Naive thymus-derived CD4-positive, alpha-beta T cell (primary cell): ENCODE measurements at regions not wholly inside any gene's neighbourhood (a gene's known extent, or its start where the extent isn't known, plus 50 kb on each side); places are given as distances from the start of the nearest gene placed in this dataset.

Experiments
- ATAC-seq: fragments of 150-1000 bp; cut with Tn5 transposase; 2 replicates; pipeline ENCODE4 v1.10.0; 2021; ENCODE audit warnings: mild to moderate bottlenecking, moderate library complexity
- CTCF ChIA-PET: fragments of 350-600 bp; sonication (Branson Sonifier 250); formaldehyde crosslinking; loops from one replicate; lab custom pipeline; 2021; ENCODE audit warnings: antibody characterized with exemption; lab: Charles Lee
- POLR2A ChIA-PET: fragments of 350-600 bp; sonication (Branson Sonifier 250); formaldehyde crosslinking; loops from one replicate; lab custom pipeline; 2021; ENCODE audit warnings: antibody characterized with exemption, inconsistent platforms; lab: Charles Lee
- DNase-seq, 9 donors: peaks; one replicate each; pipeline versions ENCODE4 v3.0.0 to v3.0.0-alpha.2; 2020 to 2022; ENCODE audit warnings: mixed read lengths in 1 of 9
- H3K27ac ChIP-seq: one replicate; pipeline ENCODE4 v1.7.0; 2013; ENCODE audit warnings: mild to moderate bottlenecking, low read depth, low read length, moderate library complexity
- H3K27me3 ChIP-seq, 2 donors: one replicate each; pipeline ENCODE4 v1.7.0; 2013; ENCODE audit warnings: low read length in 2 of 2, mild to moderate bottlenecking in 2 of 2, moderate library complexity in 2 of 2; ENCODE audit not compliant: control insufficient read depth in 2 of 2, insufficient read depth in 2 of 2
- H3K36me3 ChIP-seq, 3 experiments: 1 replicate in 2 of 3; 2 replicates in 1 of 3; pipeline ENCODE4 v1.7.0; 2013; ENCODE audit warnings: low read length in 3 of 3, mild to moderate bottlenecking in 3 of 3, moderate library complexity in 1 of 3; ENCODE audit not compliant: insufficient read depth in 3 of 3, control insufficient read depth in 2 of 3
- H3K4me1 ChIP-seq, 2 donors: one replicate each; pipeline ENCODE4 v1.7.0; 2013; ENCODE audit warnings: low read length in 2 of 2, mild to moderate bottlenecking in 2 of 2, moderate library complexity in 1 of 2; ENCODE audit not compliant: control insufficient read depth in 2 of 2, insufficient read depth in 2 of 2
- H3K4me3 ChIP-seq: 2 replicates; pipeline ENCODE4 v1.7.0; 2013; ENCODE audit warnings: mild to moderate bottlenecking, low read length
- H3K9me3 ChIP-seq, 3 experiments: 1 replicate in 2 of 3; 2 replicates in 1 of 3; pipeline ENCODE4 v1.7.0; 2013; ENCODE audit warnings: low read length in 3 of 3; ENCODE audit not compliant: control insufficient read depth in 2 of 3
- H3K27ac Mint-ChIP-seq, 9 donors: one replicate each; pipeline ENCODE4 v1.8.0; 2020 to 2022; ENCODE audit warnings: mixed read lengths in 9 of 9, mild to moderate bottlenecking in 8 of 9, moderate library complexity in 5 of 9, inconsistent platforms in 2 of 9
- H3K27me3 Mint-ChIP-seq, 5 donors: one replicate each; pipeline ENCODE4 v1.8.0; 2021 to 2022; ENCODE audit warnings: mixed read lengths in 5 of 5, mild to moderate bottlenecking in 1 of 5
- H3K36me3 Mint-ChIP-seq, 5 donors: one replicate each; pipeline ENCODE4 v1.8.0; 2020 to 2022; ENCODE audit warnings: mixed read lengths in 5 of 5, mild to moderate bottlenecking in 3 of 5, inconsistent platforms in 1 of 5
- H3K4me1 Mint-ChIP-seq, 7 donors: one replicate each; pipeline ENCODE4 v1.8.0; 2020 to 2022; ENCODE audit warnings: mixed read lengths in 7 of 7, mild to moderate bottlenecking in 3 of 7, inconsistent platforms in 1 of 7
- H3K4me3 Mint-ChIP-seq, 10 donors: one replicate each; pipeline ENCODE4 v1.8.0; 2020 to 2022; ENCODE audit warnings: mild to moderate bottlenecking in 10 of 10, mixed read lengths in 10 of 10, moderate library complexity in 6 of 10, inconsistent platforms in 2 of 10
- H3K9me3 Mint-ChIP-seq, 11 donors: one replicate each; pipeline ENCODE4 v1.8.0; 2020 to 2022; ENCODE audit warnings: mixed read lengths in 11 of 11, mild to moderate bottlenecking in 4 of 11, inconsistent platforms in 1 of 11, moderate library complexity in 1 of 11
- intact Hi-C, 2 donors: fragments of 100-400 bp; cut with micrococcal nuclease; formaldehyde crosslinking; loops; one replicate each; pipeline ENCODE4 v1.15.1; 2023

- CTCF ChIA-PET = no interaction called here
- no peak for DNase-seq
- Mint-ChIP-seq H3K9me3 (no peaks in the 10 kb centered on the region), H3K27ac (no peak overlapping the region), H3K4me1 (peaks cover 0 to 4% (median 0%) of the 10 kb centered on the region in 7 donors), H3K36me3 (peaks cover 0 to 7% (median 0%) of the 10 kb centered on the region in 5 donors), H3K4me3 (no peak overlapping the region), H3K27me3 (peaks cover 0 to 4% (median 0%) of the 10 kb centered on the region in 5 donors)
- no peak overlapping the region for H3K27ac ChIP-seq
- H3K4me3 ChIP-seq = no peak overlapping the region
- H3K27me3 ChIP-seq = no peaks in the 10 kb centered on the region
- intact Hi-C loops = no loop called here
- no peaks in the 10 kb centered on the region for H3K9me3 ChIP-seq
- H3K4me1 ChIP-seq = no peaks in the 10 kb centered on the region
- POLR2A ChIA-PET = no interaction called here
- no peaks in the 10 kb centered on the region for H3K36me3 ChIP-seq
- ATAC-seq = no peak
Observed at GRCh38 chr12:28104316-28104715, 85.9 kb upstream of the CCDC91 start.

- no peak for DNase-seq
- Mint-ChIP-seq H3K9me3 (no peaks in the 10 kb centered on the region), H3K27ac (no peak overlapping the region), H3K27me3 (no peaks in the 10 kb centered on the region), H3K4me3 (no peak overlapping the region), H3K4me1 (peaks cover 0 to 4% (median 0%) of the 10 kb centered on the region in 7 donors), H3K36me3 (peaks cover 0 to 7% (median 0%) of the 10 kb centered on the region in 5 donors)
- no peak for ATAC-seq
- H3K27me3 ChIP-seq = no peaks in the 10 kb centered on the region
- H3K4me3 ChIP-seq = no peak overlapping the region
- no peaks in the 10 kb centered on the region for H3K9me3 ChIP-seq
- H3K4me1 ChIP-seq = no peaks in the 10 kb centered on the region
- H3K27ac ChIP-seq = no peak overlapping the region
- no peaks in the 10 kb centered on the region for H3K36me3 ChIP-seq
- ChIA-PET CTCF (no interaction called here), POLR2A (no interaction called here)
- intact Hi-C loops = no loop called here
Observed at GRCh38 chr12:28104903-28105864, 85.1 kb upstream of the CCDC91 start.

GRCh38 chr12:28107679-28108078 lies 82.6 kb upstream of the CCDC91 start:
- H3K27ac ChIP-seq = no peak overlapping the region
- no peak overlapping the region for H3K4me3 ChIP-seq
- no peak for DNase-seq
- Mint-ChIP-seq H3K4me3 (no peak overlapping the region), H3K27me3 (peaks cover 0 to 2% (median 0%) of the 10 kb centered on the region in 5 donors), H3K27ac (no peak overlapping the region), H3K4me1 (peaks cover 0 to 4% (median 0%) of the 10 kb centered on the region in 7 donors), H3K9me3 (peaks cover 0 to 3% (median 0%) of the 10 kb centered on the region in 11 donors), H3K36me3 (peaks cover 0 to 4% (median 0%) of the 10 kb centered on the region in 5 donors)
- no peaks in the 10 kb centered on the region for H3K27me3 ChIP-seq
- intact Hi-C loops = no loop called here
- no peaks in the 10 kb centered on the region for H3K36me3 ChIP-seq
- ATAC-seq = no peak
- POLR2A ChIA-PET = no interaction called here
- CTCF ChIA-PET = no interaction called here
- no peaks in the 10 kb centered on the region for H3K9me3 ChIP-seq
- no peaks in the 10 kb centered on the region for H3K4me1 ChIP-seq

DNA sequence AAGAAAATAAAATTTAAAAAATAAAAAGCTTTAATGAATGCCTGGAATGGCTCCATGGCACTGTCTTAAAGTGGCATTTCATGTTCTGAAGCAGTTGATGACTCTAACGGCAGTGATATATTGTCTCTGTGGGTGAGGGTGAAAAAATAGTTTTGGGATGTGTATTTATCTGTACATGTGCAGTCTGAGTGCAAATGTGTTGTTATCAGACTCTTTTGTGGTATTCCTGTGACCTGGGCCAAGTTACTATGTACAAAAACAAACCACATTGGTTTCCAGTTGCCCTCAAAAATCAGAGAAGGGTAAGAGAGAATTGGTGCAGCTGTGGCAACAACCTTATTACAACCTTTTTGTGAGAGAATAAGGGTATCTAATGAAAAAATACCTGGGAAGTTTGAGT lies 81.7 kb upstream of the CCDC91 start:
- POLR2A ChIA-PET = no interaction called here
- peaks cover 0 to 3% (median 0%) of the 10 kb centered on the region in 11 donors for H3K9me3 Mint-ChIP-seq
- Histone ChIP-seq H3K9me3 (no peaks in the 10 kb centered on the region), H3K4me1 (no peaks in the 10 kb centered on the region), H3K36me3 (no peaks in the 10 kb centered on the region), H3K4me3 (no peak overlapping the region), H3K27ac (no peak overlapping the region), H3K27me3 (no peaks in the 10 kb centered on the region)
- no peak overlapping the region for H3K27ac Mint-ChIP-seq
- peaks cover 0 to 2% (median 0%) of the 10 kb centered on the region in 5 donors for H3K27me3 Mint-ChIP-seq
- no peak overlapping the region for H3K4me3 Mint-ChIP-seq
- peaks cover 0 to 4% (median 0%) of the 10 kb centered on the region in 5 donors for H3K36me3 Mint-ChIP-seq
- peaks cover 0 to 4% (median 0%) of the 10 kb centered on the region in 7 donors for H3K4me1 Mint-ChIP-seq
- no peak for DNase-seq
- intact Hi-C loops = no loop called here
- peak; percentile 16 for ATAC-seq
- CTCF ChIA-PET = no interaction called here

GRCh38 chr12:28110329-28110728 lies 79.9 kb upstream of the CCDC91 start:
- Mint-ChIP-seq H3K27me3 (peaks cover 0 to 2% (median 0%) of the 10 kb centered on the region in 5 donors), H3K36me3 (peaks cover 0 to 4% (median 0%) of the 10 kb centered on the region in 5 donors), H3K4me1 (peaks cover 0 to 4% (median 0%) of the 10 kb centered on the region in 7 donors), H3K27ac (no peak overlapping the region), H3K9me3 (peaks cover 0 to 3% (median 0%) of the 10 kb centered on the region in 11 donors), H3K4me3 (no peak overlapping the region)
- H3K9me3 ChIP-seq = no peaks in the 10 kb centered on the region
- H3K36me3 ChIP-seq = no peaks in the 10 kb centered on the region
- DNase-seq (no peak), ATAC-seq (no peak)
- ChIA-PET CTCF (interaction anchor here (0.6 kb wide), 1 partner anchor 1207 kb away, joined by 3 read pairs; no protein-coding TSS in a partner anchor), POLR2A (no interaction called here)
- intact Hi-C loops = no loop called here
- H3K27me3 ChIP-seq = no peaks in the 10 kb centered on the region
- H3K27ac ChIP-seq = no peak overlapping the region
- no peaks in the 10 kb centered on the region for H3K4me1 ChIP-seq
- H3K4me3 ChIP-seq = no peak overlapping the region

DNA sequence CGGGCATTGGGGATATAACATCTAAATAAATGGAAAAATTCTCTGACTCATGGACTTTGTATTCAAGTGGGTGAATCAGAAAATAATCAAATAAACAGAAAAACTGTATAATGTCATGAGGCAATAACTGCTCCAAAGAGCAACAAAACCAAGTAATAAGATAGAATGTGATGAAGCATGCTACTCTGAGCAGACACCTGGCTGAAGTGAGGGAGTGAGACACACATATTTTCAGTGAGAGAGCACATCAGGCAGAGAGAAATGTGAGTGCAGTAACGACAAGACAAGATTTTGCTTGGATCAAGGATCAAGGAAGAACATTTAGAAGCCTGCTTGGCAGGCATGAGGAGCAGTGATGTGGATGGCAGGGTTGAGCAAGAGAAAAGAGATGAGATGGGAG lies 75.8 kb upstream of the CCDC91 start:
- Mint-ChIP-seq H3K4me3 (no peak overlapping the region), H3K27me3 (peaks cover 0 to 2% (median 0%) of the 10 kb centered on the region in 5 donors), H3K27ac (no peak overlapping the region), H3K9me3 (peaks cover 0 to 3% (median 0%) of the 10 kb centered on the region in 11 donors), H3K36me3 (peaks cover 0 to 4% (median 0%) of the 10 kb centered on the region in 5 donors), H3K4me1 (no peaks in the 10 kb centered on the region)
- CTCF ChIA-PET = no interaction called here
- no peaks in the 10 kb centered on the region for H3K27me3 ChIP-seq
- intact Hi-C loops = no loop called here
- H3K9me3 ChIP-seq = no peaks in the 10 kb centered on the region
- no peak for ATAC-seq
- H3K4me3 ChIP-seq = no peak overlapping the region
- POLR2A ChIA-PET = no interaction called here
- H3K4me1 ChIP-seq = no peaks in the 10 kb centered on the region
- no peak for DNase-seq
- H3K36me3 ChIP-seq = no peaks in the 10 kb centered on the region
- H3K27ac ChIP-seq = no peak overlapping the region
